ENCODE measurements at regions not wholly inside any gene's neighbourhood (a gene's known extent, or its start where the extent isn't known, plus 50 kb on each side); places are given as distances from the start of the nearest gene placed in this dataset.

- TF ChIP-seq, protein P1, sequence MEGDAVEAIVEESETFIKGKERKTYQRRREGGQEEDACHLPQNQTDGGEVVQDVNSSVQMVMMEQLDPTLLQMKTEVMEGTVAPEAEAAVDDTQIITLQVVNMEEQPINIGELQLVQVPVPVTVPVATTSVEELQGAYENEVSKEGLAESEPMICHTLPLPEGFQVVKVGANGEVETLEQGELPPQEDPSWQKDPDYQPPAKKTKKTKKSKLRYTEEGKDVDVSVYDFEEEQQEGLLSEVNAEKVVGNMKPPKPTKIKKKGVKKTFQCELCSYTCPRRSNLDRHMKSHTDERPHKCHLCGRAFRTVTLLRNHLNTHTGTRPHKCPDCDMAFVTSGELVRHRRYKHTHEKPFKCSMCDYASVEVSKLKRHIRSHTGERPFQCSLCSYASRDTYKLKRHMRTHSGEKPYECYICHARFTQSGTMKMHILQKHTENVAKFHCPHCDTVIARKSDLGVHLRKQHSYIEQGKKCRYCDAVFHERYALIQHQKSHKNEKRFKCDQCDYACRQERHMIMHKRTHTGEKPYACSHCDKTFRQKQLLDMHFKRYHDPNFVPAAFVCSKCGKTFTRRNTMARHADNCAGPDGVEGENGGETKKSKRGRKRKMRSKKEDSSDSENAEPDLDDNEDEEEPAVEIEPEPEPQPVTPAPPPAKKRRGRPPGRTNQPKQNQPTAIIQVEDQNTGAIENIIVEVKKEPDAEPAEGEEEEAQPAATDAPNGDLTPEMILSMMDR (conservative IDR thresholded peaks at IDR 0.05; ENCODE audit: low read depth in 2 of 2) = no peak
- TF ChIP-seq POLR2AphosphoS5 (IDR thresholded peaks at IDR 0.05; ENCODE audit: low read depth) = no peak
Observed at GRCh38 chr14:83416476-83416875, 1882.8 kb upstream of the SEL1L start (continued).

DNA sequence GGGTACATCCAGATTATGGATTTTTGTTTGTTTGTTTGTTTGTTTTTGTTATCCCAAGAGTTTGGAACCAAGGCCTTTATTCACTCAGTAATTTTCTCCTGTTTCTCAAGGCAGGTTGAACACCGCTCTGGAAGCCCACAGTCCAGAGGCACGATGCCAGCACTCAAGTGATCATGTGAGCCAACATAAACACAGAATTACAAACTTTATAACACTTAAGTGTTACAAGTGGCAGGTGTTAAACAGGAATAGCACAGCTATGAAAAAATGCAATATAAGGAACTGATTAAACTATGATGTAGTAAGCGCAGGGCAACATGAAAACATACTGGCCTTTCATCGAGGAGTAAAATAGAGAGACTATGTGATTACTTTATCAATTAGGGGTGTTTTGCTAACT lies 1885.8 kb upstream of the SEL1L start:
- H3K4me1 Mint-ChIP-seq = no peaks in the 10 kb centered on the region
- Histone ChIP-seq H3K27me3 (ENCODE audit: insufficient read depth) (no peaks in the 10 kb centered on the region), H3K4me2 (no peak overlapping the region), H3K9me2 (ENCODE audit: insufficient read depth) (no peaks in the 10 kb centered on the region), H3K79me2 (replicated peaks; ENCODE audit: insufficient read depth) (no peaks in the 10 kb centered on the region), H2AFZ (no peak overlapping the region), H3K4me3 (no peak overlapping the region), H4K20me1 (replicated peaks; ENCODE audit: insufficient read depth) (no peaks in the 10 kb centered on the region), H3K27ac (ENCODE audit: low read depth) (no peak overlapping the region), H3F3A (replicated peaks; ENCODE audit: low read depth) (no peaks in the 10 kb centered on the region), H3K36me3 (ENCODE audit: insufficient read depth) (no peaks in the 10 kb centered on the region), H3K4me1 (ENCODE audit: insufficient read depth) (no peaks in the 10 kb centered on the region)
- H3K9me3 Mint-ChIP-seq = no peaks in the 10 kb centered on the region
- H3K36me3 Mint-ChIP-seq (ENCODE audit: low read depth) = no peaks in the 10 kb centered on the region
- ATAC-seq = no peak
- DNase-seq (ENCODE audit: low spot score) = no peak
- H3K27me3 Mint-ChIP-seq (ENCODE audit: insufficient read depth, low read depth, poor library complexity) = no peaks in the 10 kb centered on the region
- no peak overlapping the region for H3K27ac Mint-ChIP-seq
- H3K4me3 Mint-ChIP-seq = no peak overlapping the region
- TF ChIP-seq STAT1 (IDR thresholded peaks at IDR 0.05; ENCODE audit: unreplicated experiment) (no peak), JUNB (IDR thresholded peaks at IDR 0.05; ENCODE audit: unreplicated experiment) (no peak), POLR2AphosphoS5 (IDR thresholded peaks at IDR 0.05; ENCODE audit: low read depth) (no peak), ZNF331 (CRISPR knock-in tag; IDR thresholded peaks at IDR 0.05; ENCODE audit: low read depth) (no peak), ZNF114 (CRISPR knock-in tag; IDR thresholded peaks at IDR 0.05) (no peak), EZH2phosphoT487 (IDR thresholded peaks at IDR 0.05; ENCODE audit: unreplicated experiment) (no peak), ETS1 (IDR thresholded peaks at IDR 0.05) (no peak), NANOG (IDR thresholded peaks at IDR 0.05; ENCODE audit: borderline replicate concordance) (no peak), EZH2 (IDR thresholded peaks at IDR 0.05; ENCODE audit: low read depth, unreplicated experiment) (no peak)
- TF ChIP-seq, protein P2, sequence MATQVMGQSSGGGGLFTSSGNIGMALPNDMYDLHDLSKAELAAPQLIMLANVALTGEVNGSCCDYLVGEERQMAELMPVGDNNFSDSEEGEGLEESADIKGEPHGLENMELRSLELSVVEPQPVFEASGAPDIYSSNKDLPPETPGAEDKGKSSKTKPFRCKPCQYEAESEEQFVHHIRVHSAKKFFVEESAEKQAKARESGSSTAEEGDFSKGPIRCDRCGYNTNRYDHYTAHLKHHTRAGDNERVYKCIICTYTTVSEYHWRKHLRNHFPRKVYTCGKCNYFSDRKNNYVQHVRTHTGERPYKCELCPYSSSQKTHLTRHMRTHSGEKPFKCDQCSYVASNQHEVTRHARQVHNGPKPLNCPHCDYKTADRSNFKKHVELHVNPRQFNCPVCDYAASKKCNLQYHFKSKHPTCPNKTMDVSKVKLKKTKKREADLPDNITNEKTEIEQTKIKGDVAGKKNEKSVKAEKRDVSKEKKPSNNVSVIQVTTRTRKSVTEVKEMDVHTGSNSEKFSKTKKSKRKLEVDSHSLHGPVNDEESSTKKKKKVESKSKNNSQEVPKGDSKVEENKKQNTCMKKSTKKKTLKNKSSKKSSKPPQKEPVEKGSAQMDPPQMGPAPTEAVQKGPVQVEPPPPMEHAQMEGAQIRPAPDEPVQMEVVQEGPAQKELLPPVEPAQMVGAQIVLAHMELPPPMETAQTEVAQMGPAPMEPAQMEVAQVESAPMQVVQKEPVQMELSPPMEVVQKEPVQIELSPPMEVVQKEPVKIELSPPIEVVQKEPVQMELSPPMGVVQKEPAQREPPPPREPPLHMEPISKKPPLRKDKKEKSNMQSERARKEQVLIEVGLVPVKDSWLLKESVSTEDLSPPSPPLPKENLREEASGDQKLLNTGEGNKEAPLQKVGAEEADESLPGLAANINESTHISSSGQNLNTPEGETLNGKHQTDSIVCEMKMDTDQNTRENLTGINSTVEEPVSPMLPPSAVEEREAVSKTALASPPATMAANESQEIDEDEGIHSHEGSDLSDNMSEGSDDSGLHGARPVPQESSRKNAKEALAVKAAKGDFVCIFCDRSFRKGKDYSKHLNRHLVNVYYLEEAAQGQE (IDR thresholded peaks at IDR 0.05; ENCODE audit: unreplicated experiment) = no peak
- TF ChIP-seq, protein P3, sequence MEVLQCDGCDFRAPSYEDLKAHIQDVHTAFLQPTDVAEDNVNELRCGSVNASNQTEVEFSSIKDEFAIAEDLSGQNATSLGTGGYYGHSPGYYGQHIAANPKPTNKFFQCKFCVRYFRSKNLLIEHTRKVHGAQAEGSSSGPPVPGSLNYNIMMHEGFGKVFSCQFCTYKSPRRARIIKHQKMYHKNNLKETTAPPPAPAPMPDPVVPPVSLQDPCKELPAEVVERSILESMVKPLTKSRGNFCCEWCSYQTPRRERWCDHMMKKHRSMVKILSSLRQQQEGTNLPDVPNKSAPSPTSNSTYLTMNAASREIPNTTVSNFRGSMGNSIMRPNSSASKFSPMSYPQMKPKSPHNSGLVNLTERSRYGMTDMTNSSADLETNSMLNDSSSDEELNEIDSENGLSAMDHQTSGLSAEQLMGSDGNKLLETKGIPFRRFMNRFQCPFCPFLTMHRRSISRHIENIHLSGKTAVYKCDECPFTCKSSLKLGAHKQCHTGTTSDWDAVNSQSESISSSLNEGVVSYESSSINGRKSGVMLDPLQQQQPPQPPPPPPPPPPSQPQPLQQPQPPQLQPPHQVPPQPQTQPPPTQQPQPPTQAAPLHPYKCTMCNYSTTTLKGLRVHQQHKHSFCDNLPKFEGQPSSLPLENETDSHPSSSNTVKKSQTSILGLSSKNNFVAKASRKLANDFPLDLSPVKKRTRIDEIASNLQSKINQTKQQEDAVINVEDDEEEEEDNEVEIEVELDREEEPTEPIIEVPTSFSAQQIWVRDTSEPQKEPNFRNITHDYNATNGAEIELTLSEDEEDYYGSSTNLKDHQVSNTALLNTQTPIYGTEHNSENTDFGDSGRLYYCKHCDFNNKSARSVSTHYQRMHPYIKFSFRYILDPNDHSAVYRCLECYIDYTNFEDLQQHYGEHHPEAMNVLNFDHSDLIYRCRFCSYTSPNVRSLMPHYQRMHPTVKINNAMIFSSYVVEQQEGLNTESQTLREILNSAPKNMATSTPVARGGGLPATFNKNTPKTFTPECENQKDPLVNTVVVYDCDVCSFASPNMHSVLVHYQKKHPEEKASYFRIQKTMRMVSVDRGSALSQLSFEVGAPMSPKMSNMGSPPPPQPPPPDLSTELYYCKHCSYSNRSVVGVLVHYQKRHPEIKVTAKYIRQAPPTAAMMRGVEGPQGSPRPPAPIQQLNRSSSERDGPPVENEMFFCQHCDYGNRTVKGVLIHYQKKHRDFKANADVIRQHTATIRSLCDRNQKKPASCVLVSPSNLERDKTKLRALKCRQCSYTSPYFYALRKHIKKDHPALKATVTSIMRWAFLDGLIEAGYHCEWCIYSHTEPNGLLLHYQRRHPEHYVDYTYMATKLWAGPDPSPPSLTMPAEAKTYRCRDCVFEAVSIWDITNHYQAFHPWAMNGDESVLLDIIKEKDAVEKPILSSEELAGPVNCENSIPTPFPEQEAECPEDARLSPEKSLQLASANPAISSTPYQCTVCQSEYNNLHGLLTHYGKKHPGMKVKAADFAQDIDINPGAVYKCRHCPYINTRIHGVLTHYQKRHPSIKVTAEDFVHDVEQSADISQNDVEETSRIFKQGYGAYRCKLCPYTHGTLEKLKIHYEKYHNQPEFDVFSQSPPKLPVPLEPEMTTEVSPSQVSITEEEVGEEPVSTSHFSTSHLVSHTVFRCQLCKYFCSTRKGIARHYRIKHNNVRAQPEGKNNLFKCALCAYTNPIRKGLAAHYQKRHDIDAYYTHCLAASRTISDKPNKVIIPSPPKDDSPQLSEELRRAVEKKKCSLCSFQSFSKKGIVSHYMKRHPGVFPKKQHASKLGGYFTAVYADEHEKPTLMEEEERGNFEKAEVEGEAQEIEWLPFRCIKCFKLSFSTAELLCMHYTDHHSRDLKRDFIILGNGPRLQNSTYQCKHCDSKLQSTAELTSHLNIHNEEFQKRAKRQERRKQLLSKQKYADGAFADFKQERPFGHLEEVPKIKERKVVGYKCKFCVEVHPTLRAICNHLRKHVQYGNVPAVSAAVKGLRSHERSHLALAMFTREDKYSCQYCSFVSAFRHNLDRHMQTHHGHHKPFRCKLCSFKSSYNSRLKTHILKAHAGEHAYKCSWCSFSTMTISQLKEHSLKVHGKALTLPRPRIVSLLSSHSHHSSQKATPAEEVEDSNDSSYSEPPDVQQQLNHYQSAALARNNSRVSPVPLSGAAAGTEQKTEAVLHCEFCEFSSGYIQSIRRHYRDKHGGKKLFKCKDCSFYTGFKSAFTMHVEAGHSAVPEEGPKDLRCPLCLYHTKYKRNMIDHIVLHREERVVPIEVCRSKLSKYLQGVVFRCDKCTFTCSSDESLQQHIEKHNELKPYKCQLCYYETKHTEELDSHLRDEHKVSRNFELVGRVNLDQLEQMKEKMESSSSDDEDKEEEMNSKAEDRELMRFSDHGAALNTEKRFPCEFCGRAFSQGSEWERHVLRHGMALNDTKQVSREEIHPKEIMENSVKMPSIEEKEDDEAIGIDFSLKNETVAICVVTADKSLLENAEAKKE (CRISPR knock-in tag; IDR thresholded peaks at IDR 0.05) = no peak

Data from GM23338 (cell line).